ENCODE measurements at regions not wholly inside any gene's neighbourhood (a gene's known extent, or its start where the extent isn't known, plus 50 kb on each side); places are given as distances from the start of the nearest gene placed in this dataset.
"Not testable (repeated sequence)": the region's sequence is repeated elsewhere in the genome, so short reads cannot be mapped to it uniquely, and the experiment has no call there.

- no peak for DNase-seq (ENCODE audit: low read depth)
Observed at GRCh38 chr7:45267262-45267661, 109.7 kb downstream of the RAMP3 start.

GRCh38 chr7:45268013-45268412, 110.4 kb downstream of the RAMP3 start:
- DNase-seq (ENCODE audit: low read depth): no peak

GRCh38 chr7:45269192-45269591, 111.6 kb downstream of the RAMP3 start:
- no peak for DNase-seq (ENCODE audit: low read depth)

- DNase-seq (ENCODE audit: low read depth): no peak
Observed at GRCh38 chr7:45278763-45279398, 121.3 kb downstream of the RAMP3 start.

GRCh38 chr7:45289611-45290010, 132.0 kb downstream of the RAMP3 start:
- DNase-seq (ENCODE audit: low read depth): not testable (repeated sequence)

- DNase-seq (ENCODE audit: low read depth): no peak
Observed at GRCh38 chr7:45290880-45291279, 133.3 kb downstream of the RAMP3 start.

- no peak for DNase-seq (ENCODE audit: low read depth)
Observed at GRCh38 chr7:45292481-45292880, 134.9 kb downstream of the RAMP3 start.

GRCh38 chr7:45293295-45293942, 135.8 kb downstream of the RAMP3 start:
- DNase-seq (ENCODE audit: low read depth): no peak

- no peak for DNase-seq (ENCODE audit: low read depth)
Observed at GRCh38 chr7:45294559-45294958, 137.0 kb downstream of the RAMP3 start.

GRCh38 chr7:45295222-45295621, 137.6 kb downstream of the RAMP3 start:
- no peak for DNase-seq (ENCODE audit: low read depth)

- no peak for DNase-seq (ENCODE audit: low read depth)
Observed at GRCh38 chr7:45296748-45297147, 139.2 kb downstream of the RAMP3 start.

GRCh38 chr7:45306752-45307305, 149.2 kb downstream of the RAMP3 start:
- DNase-seq (ENCODE audit: low read depth): no peak

GRCh38 chr7:45311597-45311996, 154.0 kb downstream of the RAMP3 start:
- DNase-seq (ENCODE audit: low read depth): no peak

- not testable (repeated sequence) for DNase-seq (ENCODE audit: low read depth)
Observed at GRCh38 chr7:45315512-45315911, 157.9 kb downstream of the RAMP3 start.

GRCh38 chr7:45324683-45325237, 167.2 kb downstream of the RAMP3 start:
- DNase-seq (ENCODE audit: low read depth): no peak

GRCh38 chr7:45325378-45325777, 167.8 kb downstream of the RAMP3 start:
- no peak for DNase-seq (ENCODE audit: low read depth)

- no peak for DNase-seq (ENCODE audit: low read depth)
Observed at GRCh38 chr7:45328403-45328981, 170.9 kb downstream of the RAMP3 start.

- DNase-seq (ENCODE audit: low read depth): no peak
Observed at GRCh38 chr7:45331563-45331962, 174.0 kb downstream of the RAMP3 start.

GRCh38 chr7:45335024-45335423, 177.4 kb downstream of the RAMP3 start:
- not testable (repeated sequence) for DNase-seq (ENCODE audit: low read depth)

GRCh38 chr7:45342236-45342635, 184.6 kb downstream of the RAMP3 start:
- DNase-seq (ENCODE audit: low read depth): no peak

- DNase-seq (ENCODE audit: low read depth): no peak
Observed at GRCh38 chr7:45343746-45344145, 186.2 kb downstream of the RAMP3 start.

- peak; percentile 71 for DNase-seq (ENCODE audit: low read depth)
Observed at GRCh38 chr7:45347804-45348203, 190.2 kb downstream of the RAMP3 start.

- DNase-seq (ENCODE audit: low read depth): no peak
Observed at GRCh38 chr7:45349090-45349489, 191.5 kb downstream of the RAMP3 start.

Data from GM04504 (cell line).